ENCODE measurements at regions not wholly inside any gene's neighbourhood (a gene's known extent, or its start where the extent isn't known, plus 50 kb on each side); places are given as distances from the start of the nearest gene placed in this dataset.

DNA sequence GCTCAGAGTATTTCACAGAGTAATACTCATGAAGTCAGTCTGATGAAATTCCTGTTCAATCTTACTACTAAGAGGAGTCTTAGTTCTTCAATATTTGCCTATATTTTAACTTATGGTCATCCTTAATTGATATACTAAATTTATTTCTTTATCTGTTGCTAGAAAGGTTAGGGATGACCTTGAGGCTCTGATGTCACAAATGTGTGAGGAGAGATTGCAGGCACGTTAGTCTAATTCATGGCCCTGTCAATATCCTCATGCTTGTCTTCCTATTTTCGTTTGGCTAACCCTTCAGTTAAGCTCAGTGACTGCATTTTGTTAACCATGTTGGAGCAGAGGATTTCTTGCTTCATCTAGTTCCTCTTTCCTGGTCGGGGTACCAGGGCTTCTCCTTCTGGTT, 704.7 kb upstream of the COBL start:
- TF ChIP-seq POLR2A (IDR thresholded peaks at IDR 0.05) = no peak
- TF ChIP-seq POLR2AphosphoS5 (IDR thresholded peaks at IDR 0.05) = no peak
- TF ChIP-seq EP300 (IDR thresholded peaks at IDR 0.05; ENCODE audit: low read depth) = no peak
- TF ChIP-seq, protein P1, sequence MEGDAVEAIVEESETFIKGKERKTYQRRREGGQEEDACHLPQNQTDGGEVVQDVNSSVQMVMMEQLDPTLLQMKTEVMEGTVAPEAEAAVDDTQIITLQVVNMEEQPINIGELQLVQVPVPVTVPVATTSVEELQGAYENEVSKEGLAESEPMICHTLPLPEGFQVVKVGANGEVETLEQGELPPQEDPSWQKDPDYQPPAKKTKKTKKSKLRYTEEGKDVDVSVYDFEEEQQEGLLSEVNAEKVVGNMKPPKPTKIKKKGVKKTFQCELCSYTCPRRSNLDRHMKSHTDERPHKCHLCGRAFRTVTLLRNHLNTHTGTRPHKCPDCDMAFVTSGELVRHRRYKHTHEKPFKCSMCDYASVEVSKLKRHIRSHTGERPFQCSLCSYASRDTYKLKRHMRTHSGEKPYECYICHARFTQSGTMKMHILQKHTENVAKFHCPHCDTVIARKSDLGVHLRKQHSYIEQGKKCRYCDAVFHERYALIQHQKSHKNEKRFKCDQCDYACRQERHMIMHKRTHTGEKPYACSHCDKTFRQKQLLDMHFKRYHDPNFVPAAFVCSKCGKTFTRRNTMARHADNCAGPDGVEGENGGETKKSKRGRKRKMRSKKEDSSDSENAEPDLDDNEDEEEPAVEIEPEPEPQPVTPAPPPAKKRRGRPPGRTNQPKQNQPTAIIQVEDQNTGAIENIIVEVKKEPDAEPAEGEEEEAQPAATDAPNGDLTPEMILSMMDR (IDR thresholded peaks at IDR 0.05) = no peak
- intact Hi-C loops (cut with DNase I; ENCODE audit: low total_unique reads) = no loop called here
- H3K4me1 ChIP-seq = no peaks in the 10 kb centered on the region
- no peaks in the 10 kb centered on the region for H3K9me3 ChIP-seq
- no peak for DNase-seq
- H3K27ac ChIP-seq = no peak overlapping the region
- no peak overlapping the region for H3K4me3 ChIP-seq
- H3K27me3 ChIP-seq = no peaks in the 10 kb centered on the region
- in situ Hi-C loops (cut with MboI; ENCODE audit: low pct_ligation_motif_present in 1 of 4, low pct_unique_long_range_greater_than_20kb in 1 of 4, low sequenced_read_pairs in 3 of 4) = no loop called here
- WGBS, 2 donors (ENCODE audit: low coverage in 1 of 2) = 19 to 50% methylated on average over 3 of the region's 3 CpGs
- H3K36me3 ChIP-seq = no peaks in the 10 kb centered on the region

GRCh38 chr7:52018680-52019054, 702.1 kb upstream of the COBL start:
- Histone ChIP-seq H3K27ac (no peak overlapping the region), H3K4me3 (no peak overlapping the region), H3K36me3 (no peaks in the 10 kb centered on the region), H3K27me3 (no peaks in the 10 kb centered on the region), H3K9me3 (no peaks in the 10 kb centered on the region), H3K4me1 (no peaks in the 10 kb centered on the region)
- no peak for TF ChIP-seq POLR2A (IDR thresholded peaks at IDR 0.05)
- no peak for TF ChIP-seq EP300 (IDR thresholded peaks at IDR 0.05; ENCODE audit: low read depth)
- TF ChIP-seq POLR2AphosphoS5 (IDR thresholded peaks at IDR 0.05) = no peak
- TF ChIP-seq, protein P1 (IDR thresholded peaks at IDR 0.05) = no peak
- 80 to 88% methylated on average over 2 to 3 of the region's 3 CpGs for WGBS, 2 donors (ENCODE audit: low coverage in 1 of 2)
- in situ Hi-C loops (cut with MboI; ENCODE audit: low pct_ligation_motif_present in 1 of 4, low pct_unique_long_range_greater_than_20kb in 1 of 4, low sequenced_read_pairs in 3 of 4) = no loop called here
- no peak for DNase-seq
- intact Hi-C loops (cut with DNase I; ENCODE audit: low total_unique reads) = no loop called here

- Histone ChIP-seq H3K36me3 (no peaks in the 10 kb centered on the region), H3K9me3 (no peaks in the 10 kb centered on the region), H3K4me3 (peak overlapping the region in 1 of 4 donors; percentile 22), H3K27me3 (no peaks in the 10 kb centered on the region), H3K27ac (no peak overlapping the region), H3K4me1 (no peaks in the 10 kb centered on the region)
- intact Hi-C loops (cut with DNase I; ENCODE audit: low total_unique reads) = no loop called here
- DNase-seq = peak; percentile 20
- no peak for TF ChIP-seq POLR2AphosphoS5 (IDR thresholded peaks at IDR 0.05)
- TF ChIP-seq, protein P1 (IDR thresholded peaks at IDR 0.05) = peak in 3 of 5 experiments; percentile 20 to 31 (median 25)
- in situ Hi-C loops (cut with MboI; ENCODE audit: low pct_ligation_motif_present in 1 of 4, low pct_unique_long_range_greater_than_20kb in 1 of 4, low sequenced_read_pairs in 3 of 4) = no loop called here
- 48 to 81% methylated on average over 5 to 8 of the region's 8 CpGs for WGBS, 2 donors (ENCODE audit: low coverage in 1 of 2)
Observed at GRCh38 chr7:52017802-52018679, 701.4 kb upstream of the COBL start.

DNA sequence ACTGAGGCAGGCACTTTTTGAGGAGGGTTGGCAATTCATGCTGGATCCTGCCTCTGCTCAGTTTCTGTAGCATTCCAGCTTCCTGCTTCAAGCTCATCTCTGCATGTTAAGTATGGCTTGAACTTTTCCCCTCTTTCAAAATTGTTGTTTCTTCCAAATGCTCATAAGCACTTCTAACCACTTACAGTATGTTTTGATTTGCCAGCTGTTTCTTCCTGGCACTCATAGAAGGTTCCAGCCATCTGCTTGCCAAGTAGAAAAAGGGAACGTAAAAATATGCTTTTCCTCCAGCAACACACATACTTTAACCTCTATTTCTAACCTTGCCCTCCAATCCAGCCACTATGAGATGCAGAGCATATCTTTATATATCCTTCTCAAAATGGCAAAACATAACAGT, 692.6 kb upstream of the COBL start:
- Histone ChIP-seq H3K36me3 (no peaks in the 10 kb centered on the region), H3K4me1 (no peaks in the 10 kb centered on the region), H3K9me3 (no peaks in the 10 kb centered on the region), H3K4me3 (no peak overlapping the region), H3K27me3 (no peaks in the 10 kb centered on the region), H3K27ac (no peak overlapping the region)
- DNase-seq = no peak
- intact Hi-C loops (cut with DNase I; ENCODE audit: low total_unique reads) (no loop called here), in situ Hi-C loops (cut with MboI; ENCODE audit: low pct_ligation_motif_present in 1 of 4, low pct_unique_long_range_greater_than_20kb in 1 of 4, low sequenced_read_pairs in 3 of 4) (no loop called here)
- TF ChIP-seq POLR2A (IDR thresholded peaks at IDR 0.05) = no peak
- no peak for TF ChIP-seq POLR2AphosphoS5 (IDR thresholded peaks at IDR 0.05)
- TF ChIP-seq EP300 (IDR thresholded peaks at IDR 0.05; ENCODE audit: low read depth) = no peak
- TF ChIP-seq, protein P1 (IDR thresholded peaks at IDR 0.05) = no peak
- 29 to 33% methylated on average over 1 of the region's 1 CpG for WGBS, 2 donors (ENCODE audit: low coverage in 1 of 2)
